ENCODE measurements at regions not wholly inside any gene's neighbourhood (a gene's known extent, or its start where the extent isn't known, plus 50 kb on each side); places are given as distances from the start of the nearest gene placed in this dataset.
A peak's percentile ranks its signal among the peaks of the same experiment; 100 is the strongest.
"Not testable (repeated sequence)": the region's sequence is repeated elsewhere in the genome, so short reads cannot be mapped to it uniquely, and the experiment has no call there.

DNA sequence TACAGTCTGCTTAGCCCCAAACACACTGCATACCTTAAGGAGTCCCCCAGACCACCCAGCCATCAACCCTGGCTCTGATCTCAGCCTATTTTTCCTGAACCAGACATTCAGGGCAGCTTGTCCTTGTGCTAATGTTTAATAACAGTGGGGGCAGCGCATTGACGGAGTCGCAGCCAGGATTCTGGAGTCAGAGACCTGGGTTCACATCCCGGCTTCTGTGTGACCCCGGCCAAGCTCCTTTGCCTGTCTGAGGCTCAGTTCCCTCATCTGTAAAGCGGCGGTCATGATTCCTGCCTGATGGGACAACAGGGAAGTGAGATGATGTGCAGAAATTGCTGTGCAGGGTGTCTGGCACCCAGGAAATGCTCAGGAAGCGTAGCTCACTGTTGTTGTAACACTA, 63.1 kb downstream of the MATN1 start:
- TF ChIP-seq, protein P1, sequence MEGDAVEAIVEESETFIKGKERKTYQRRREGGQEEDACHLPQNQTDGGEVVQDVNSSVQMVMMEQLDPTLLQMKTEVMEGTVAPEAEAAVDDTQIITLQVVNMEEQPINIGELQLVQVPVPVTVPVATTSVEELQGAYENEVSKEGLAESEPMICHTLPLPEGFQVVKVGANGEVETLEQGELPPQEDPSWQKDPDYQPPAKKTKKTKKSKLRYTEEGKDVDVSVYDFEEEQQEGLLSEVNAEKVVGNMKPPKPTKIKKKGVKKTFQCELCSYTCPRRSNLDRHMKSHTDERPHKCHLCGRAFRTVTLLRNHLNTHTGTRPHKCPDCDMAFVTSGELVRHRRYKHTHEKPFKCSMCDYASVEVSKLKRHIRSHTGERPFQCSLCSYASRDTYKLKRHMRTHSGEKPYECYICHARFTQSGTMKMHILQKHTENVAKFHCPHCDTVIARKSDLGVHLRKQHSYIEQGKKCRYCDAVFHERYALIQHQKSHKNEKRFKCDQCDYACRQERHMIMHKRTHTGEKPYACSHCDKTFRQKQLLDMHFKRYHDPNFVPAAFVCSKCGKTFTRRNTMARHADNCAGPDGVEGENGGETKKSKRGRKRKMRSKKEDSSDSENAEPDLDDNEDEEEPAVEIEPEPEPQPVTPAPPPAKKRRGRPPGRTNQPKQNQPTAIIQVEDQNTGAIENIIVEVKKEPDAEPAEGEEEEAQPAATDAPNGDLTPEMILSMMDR (IDR thresholded peaks at IDR 0.05) = no peak
- TF ChIP-seq POLR2AphosphoS5 (IDR thresholded peaks at IDR 0.05) = no peak
- TF ChIP-seq POLR2A (IDR thresholded peaks at IDR 0.05) = no peak

DNA sequence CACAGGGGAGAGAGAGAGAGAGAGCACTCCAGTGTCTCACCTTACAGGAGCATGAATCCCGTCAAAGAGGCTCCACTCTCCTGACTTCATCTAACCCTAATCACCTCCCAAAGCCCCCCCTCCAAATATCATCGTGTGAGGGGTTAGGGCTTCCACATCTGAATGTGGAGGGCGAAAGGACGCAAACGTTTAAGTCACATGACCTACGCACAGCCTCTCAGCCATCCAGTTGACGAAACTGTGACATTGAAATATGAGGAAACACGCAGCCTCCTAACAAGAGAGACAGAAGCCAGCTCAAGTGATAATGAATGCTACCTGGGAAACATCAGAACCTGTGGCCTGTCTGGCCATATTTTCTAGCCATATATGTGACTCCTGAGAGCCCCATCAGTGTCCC, 63.7 kb downstream of the MATN1 start:
- Histone ChIP-seq H3K9me3 (no peaks in the 10 kb centered on the region), H3K27me3 (peaks cover 0 to 6% of the 10 kb centered on the region in 2 donors), H3K4me1 (no peaks in the 10 kb centered on the region), H3K36me3 (no peaks in the 10 kb centered on the region), H3K4me3 (no peak overlapping the region), H3K27ac (no peak overlapping the region)
- no peak for DNase-seq (ENCODE audit: low spot score in 2 of 2)
- intact Hi-C loops (cut with DNase I; ENCODE audit: low total_unique reads) = no loop called here
- TF ChIP-seq, protein P1 (IDR thresholded peaks at IDR 0.05) = no peak
- TF ChIP-seq POLR2A (IDR thresholded peaks at IDR 0.05) = no peak
- TF ChIP-seq POLR2AphosphoS5 (IDR thresholded peaks at IDR 0.05) = no peak

More for the DNA sequence above, 63.1 kb downstream of the MATN1 start:
- intact Hi-C loops (cut with DNase I; ENCODE audit: low total_unique reads) = no loop called here
- no peaks in the 10 kb centered on the region for H3K36me3 ChIP-seq
- H3K4me3 ChIP-seq = no peak overlapping the region
- no peak overlapping the region for H3K27ac ChIP-seq
- peaks cover 0 to 6% of the 10 kb centered on the region in 2 donors for H3K27me3 ChIP-seq
- peak in 1 of 2 donors; percentile 43 for DNase-seq (ENCODE audit: low spot score in 2 of 2)
- no peaks in the 10 kb centered on the region for H3K4me1 ChIP-seq
- H3K9me3 ChIP-seq = no peaks in the 10 kb centered on the region

DNA sequence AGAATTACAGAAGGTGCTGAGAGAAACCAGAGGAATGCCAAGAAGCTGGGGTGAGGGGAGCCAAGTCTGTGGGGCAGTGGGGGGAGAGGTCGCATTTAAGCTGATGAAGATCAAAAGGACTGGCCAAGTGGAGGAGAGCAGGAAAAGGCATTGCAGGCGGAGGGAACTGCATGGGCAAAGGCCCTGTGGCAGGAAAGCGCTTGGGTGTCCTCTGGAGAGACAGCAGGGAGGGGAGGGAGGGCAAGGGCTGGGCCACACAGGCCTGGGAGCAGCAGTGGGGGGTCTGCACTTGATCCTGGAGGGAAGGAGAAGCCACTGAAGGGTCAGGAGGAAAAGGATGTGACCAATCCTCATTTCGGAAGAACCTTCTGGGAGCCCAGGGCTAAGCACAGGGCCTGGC, 65.0 kb downstream of the MATN1 start:
- intact Hi-C loops (cut with DNase I; ENCODE audit: low total_unique reads); H3K9me3 ChIP-seq; H3K27me3 ChIP-seq; H3K36me3 ChIP-seq; H3K4me3 ChIP-seq; H3K4me1 ChIP-seq; H3K27ac ChIP-seq: not testable (repeated sequence)
- peak in 1 of 2 donors; percentile 2 for DNase-seq (ENCODE audit: low spot score in 2 of 2)

DNA sequence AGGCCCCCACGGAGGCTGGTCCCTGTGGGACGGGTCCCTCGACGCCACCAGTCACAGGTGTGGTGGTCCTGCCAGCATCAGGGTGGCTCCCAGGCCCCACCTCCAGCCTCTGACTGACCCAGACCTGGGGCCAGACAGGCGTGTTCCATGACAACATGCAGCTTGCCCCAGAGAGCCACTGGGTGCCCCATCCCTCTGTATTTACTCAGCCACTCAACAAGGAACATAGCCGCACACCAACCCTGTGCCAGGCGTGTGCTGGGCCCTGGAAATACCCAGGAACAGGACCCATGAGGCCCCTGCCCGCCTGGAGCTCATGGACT, 65.4 kb downstream of the MATN1 start:
- H3K27ac ChIP-seq = no peak overlapping the region
- H3K4me3 ChIP-seq = no peak overlapping the region
- peaks cover 0 to 6% of the 10 kb centered on the region in 2 donors for H3K27me3 ChIP-seq
- H3K36me3 ChIP-seq = no peaks in the 10 kb centered on the region
- DNase-seq (ENCODE audit: low spot score in 2 of 2) = no peak
- no peaks in the 10 kb centered on the region for H3K9me3 ChIP-seq
- no peaks in the 10 kb centered on the region for H3K4me1 ChIP-seq
- TF ChIP-seq, protein P1 (IDR thresholded peaks at IDR 0.05) = no peak
- TF ChIP-seq POLR2A (IDR thresholded peaks at IDR 0.05) (no peak), POLR2AphosphoS5 (IDR thresholded peaks at IDR 0.05) (no peak)
- intact Hi-C loops (cut with DNase I; ENCODE audit: low total_unique reads) = no loop called here

DNA sequence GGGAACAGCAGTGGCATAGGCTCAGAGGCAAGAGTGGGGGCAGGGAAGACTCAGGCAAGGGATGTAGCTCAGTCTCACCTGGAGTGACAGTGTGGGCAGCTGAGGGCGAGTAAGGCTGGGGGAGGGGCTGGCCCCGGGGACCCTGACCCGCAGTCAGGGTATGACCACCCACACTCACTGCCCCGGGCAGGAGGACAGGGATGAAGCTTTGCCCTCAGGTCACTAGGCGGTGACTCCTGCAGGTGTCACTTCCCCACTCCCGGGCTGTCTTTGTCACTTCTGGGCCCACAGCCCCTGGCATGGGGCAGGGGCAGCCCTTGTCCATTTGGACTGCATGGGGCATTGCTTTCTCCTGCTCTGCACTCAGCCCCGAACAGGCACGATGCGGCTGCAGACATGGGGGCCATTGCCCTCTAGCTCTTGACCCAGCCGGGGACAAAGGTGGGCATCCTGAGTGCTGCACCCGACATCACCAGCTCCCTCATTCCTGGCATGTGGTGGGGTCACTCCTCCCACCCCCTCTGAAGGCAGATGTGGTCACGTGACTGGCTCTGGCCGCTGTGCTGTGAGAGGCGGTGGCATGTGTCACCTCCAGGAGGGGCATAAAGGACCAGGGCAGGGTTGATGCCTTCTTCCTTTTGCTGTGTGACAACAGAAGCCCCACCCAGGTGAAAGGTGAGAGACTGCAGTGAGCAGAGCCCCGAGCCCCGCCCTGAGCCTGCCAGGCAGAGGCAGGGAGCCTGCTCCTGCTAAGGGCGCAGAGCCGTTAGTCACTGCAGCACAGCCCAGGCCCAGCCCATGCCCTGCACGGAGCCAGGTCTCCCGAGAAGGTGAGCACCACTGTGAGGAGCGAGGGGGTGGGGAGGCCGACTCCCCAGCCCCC, 66.0 kb downstream of the MATN1 start:
- intact Hi-C loops (cut with DNase I; ENCODE audit: low total_unique reads) = no loop called here
- no peak overlapping the region for H3K4me3 ChIP-seq
- TF ChIP-seq, protein P1 (IDR thresholded peaks at IDR 0.05) = no peak
- TF ChIP-seq POLR2A (IDR thresholded peaks at IDR 0.05) (no peak), POLR2AphosphoS5 (IDR thresholded peaks at IDR 0.05) (no peak)
- H3K27ac ChIP-seq = no peak overlapping the region
- peak in 1 of 2 donors; percentile 40 for DNase-seq (ENCODE audit: low spot score in 2 of 2)
- H3K9me3 ChIP-seq = no peaks in the 10 kb centered on the region
- peaks cover 0 to 6% of the 10 kb centered on the region in 2 donors for H3K27me3 ChIP-seq
- H3K4me1 ChIP-seq = no peaks in the 10 kb centered on the region
- no peaks in the 10 kb centered on the region for H3K36me3 ChIP-seq
